HFF-Myc (cell line): ENCODE measurements at regions not wholly inside any gene's neighbourhood (a gene's known extent, or its start where the extent isn't known, plus 50 kb on each side); places are given as distances from the start of the nearest gene placed in this dataset.

Experiments
- DNase-seq: peaks from one replicate; pipeline ENCODE4 v3.0.0-alpha.2; 2011; ENCODE audit warnings: low read depth; ENCODE audit errors: extremely low read depth
- H3K4me3 ChIP-seq: replicated peaks from 2 replicates; pipeline ENCODE4 v1.5.1; 2011; ENCODE audit warnings: low read depth, mild to moderate bottlenecking, control low read depth, low read length
- TF ChIP-seq, protein P1 (sequence below): IDR thresholded peaks from 2 replicates; pipeline ENCODE4 v1.5.1; 2012; ENCODE audit warnings: mild to moderate bottlenecking, low read depth, low read length, control low read depth; ENCODE audit errors: missing control alignments

DNA sequence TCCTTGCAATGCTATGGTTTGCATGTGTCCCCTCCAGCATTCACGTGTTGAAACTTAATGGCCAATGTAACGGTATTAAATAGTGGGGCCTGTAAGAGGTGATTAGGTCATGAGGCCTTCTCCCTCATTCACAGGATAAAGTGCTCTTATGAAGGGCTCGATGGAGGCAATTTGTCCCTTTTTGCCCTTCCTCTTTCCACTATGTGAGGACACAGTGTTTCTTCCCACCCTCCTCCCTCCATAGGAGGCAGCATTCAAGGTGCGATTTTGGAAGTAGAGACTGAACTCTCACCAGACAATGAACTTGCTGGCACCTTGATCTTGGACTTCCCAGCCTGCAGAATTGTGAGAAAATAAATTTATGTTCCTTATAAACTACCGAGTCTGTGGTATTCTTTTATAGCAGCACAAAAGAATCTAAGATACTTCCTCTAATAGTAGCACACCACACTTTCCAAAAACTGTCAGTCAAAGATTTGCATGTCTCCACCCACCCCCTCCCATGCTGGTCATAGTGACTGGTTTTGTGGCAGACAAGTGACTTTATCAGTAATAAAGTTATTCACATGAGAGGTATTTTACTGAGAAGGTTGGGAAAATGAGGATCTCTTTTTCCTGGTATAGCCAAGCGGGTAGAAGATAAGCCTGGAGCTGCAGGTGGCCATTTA is 113.5 kb upstream of the TTC29 start:
- no peak overlapping the region for H3K4me3 ChIP-seq
- TF ChIP-seq, protein P1, sequence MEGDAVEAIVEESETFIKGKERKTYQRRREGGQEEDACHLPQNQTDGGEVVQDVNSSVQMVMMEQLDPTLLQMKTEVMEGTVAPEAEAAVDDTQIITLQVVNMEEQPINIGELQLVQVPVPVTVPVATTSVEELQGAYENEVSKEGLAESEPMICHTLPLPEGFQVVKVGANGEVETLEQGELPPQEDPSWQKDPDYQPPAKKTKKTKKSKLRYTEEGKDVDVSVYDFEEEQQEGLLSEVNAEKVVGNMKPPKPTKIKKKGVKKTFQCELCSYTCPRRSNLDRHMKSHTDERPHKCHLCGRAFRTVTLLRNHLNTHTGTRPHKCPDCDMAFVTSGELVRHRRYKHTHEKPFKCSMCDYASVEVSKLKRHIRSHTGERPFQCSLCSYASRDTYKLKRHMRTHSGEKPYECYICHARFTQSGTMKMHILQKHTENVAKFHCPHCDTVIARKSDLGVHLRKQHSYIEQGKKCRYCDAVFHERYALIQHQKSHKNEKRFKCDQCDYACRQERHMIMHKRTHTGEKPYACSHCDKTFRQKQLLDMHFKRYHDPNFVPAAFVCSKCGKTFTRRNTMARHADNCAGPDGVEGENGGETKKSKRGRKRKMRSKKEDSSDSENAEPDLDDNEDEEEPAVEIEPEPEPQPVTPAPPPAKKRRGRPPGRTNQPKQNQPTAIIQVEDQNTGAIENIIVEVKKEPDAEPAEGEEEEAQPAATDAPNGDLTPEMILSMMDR: no peak
- no peak for DNase-seq

DNA sequence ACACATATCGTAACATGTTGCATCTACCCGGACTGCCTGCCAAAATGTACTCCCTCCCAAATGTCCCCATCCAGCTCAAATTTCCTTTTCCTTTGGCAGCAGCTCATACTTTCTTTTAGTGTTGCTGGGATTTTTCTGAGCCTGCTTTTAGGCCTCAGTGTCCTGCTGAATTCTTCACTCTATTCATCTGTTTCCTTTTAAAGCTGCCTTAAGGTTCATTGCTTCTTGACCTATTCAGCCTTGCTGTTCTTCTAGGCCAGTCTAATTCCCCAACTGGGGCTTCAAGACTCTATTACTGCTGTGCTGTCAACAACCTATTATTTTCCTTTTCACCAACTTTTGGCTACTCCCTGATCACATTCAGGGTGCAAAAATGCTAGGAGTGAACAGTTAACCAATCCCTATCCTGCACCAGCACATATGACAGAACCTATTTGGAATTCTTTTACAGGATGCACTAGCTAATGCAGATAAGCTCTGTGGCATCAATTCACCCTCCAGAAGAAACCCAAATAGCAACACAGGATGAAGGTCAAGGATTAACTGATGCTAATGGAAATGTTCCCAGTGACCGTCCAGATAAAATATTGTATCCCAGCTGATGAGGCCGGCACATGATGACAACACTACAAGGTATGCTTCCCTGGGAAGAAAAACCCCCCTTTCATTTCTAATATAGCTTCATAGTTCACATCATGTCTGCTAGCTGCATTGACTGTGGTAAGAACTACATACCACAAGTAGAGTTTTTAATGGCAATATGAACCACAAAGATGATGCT is 114.7 kb upstream of the TTC29 start:
- no peak for DNase-seq
- TF ChIP-seq, protein P1: no peak
- H3K4me3 ChIP-seq: no peak overlapping the region

DNA sequence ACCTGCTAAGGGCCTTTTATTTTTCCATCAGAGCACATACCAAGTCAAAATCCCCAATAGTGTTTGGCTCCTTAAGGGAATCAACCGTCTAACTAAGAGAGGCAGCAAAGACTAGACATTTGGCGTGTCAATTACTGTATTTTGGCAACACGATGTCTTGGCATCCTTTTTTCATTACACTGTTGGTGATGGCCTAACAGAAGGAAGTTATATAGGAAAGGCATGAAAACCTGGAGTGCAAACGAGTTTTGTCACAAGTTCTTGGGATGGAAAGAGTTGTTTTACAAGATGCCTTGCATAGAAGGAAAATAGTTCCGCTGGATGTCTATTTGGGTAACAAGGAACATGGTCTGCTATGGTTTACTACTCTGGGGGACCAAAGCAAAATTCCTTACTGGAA is 119.2 kb upstream of the TTC29 start:
- DNase-seq: no peak
- TF ChIP-seq, protein P1: no peak
- no peak overlapping the region for H3K4me3 ChIP-seq

DNA sequence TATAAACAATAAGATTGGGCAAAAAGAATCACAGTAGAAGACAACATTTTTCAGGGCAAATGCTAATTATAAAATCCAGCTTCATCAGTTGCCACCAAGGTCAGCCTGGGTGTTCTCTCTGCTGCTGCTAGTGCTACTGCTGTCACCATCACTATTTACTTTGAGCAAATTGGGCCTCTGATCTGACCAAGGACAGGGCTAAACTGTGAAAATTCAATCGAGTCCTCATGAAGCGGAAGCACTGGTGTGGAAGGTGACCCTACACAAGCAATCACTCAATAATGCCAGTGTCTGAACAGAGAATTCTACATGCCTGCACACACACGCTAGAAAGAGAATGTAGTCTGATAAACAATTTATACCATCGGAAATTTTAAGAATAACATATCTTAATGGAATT is 122.9 kb upstream of the TTC29 start:
- no peak overlapping the region for H3K4me3 ChIP-seq
- DNase-seq: no peak
- TF ChIP-seq, protein P1: no peak

DNA sequence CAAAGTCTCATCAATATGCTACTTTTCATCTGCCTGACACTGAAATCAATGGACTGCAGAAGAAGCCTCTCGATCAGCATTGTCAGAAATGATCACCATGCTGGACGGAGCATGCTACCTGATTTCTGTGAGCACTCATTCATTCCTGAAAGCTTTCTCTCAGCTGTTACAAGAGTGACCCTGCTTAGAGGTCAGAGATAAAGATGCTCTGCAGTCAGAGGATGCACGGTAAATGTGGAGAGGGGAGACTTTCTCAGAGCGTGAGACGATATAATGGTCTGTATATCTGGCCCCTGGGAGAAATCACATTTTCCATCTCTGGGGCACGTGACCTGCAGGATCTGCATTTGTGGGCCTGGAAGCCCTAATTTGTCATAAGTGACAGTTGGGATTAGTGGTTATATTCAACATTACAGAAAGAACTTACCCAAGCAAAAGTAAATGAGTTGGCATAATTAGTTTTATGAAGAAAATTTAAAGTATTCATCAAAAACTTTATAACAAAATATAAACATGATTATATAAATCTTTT is 125.6 kb upstream of the TTC29 start:
- TF ChIP-seq, protein P1: no peak
- DNase-seq: no peak
- H3K4me3 ChIP-seq: no peak overlapping the region

DNA sequence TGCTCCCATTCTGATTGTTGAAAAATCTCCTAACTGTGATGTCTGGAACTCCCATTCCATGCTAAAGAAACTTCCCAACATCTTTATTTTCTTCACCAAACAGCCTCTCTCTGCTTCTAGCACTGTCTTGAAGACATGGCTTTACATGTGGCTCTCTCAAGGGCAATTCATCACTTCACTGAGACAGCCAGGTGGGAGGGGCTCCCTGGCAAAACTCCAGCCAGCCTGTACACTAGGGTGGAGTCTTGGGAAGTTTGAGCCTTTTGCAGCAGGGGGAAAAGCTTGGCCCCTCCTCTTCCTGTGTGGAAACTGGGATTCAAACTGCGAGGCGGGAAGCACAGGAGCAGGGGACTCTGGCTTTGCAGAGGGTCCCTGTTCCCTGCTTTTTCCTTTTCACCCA is 130.5 kb upstream of the TTC29 start:
- no peak for DNase-seq
- TF ChIP-seq, protein P1: no peak
- H3K4me3 ChIP-seq: no peak overlapping the region
